HEK293 (cell line): ENCODE measurements at regions not wholly inside any gene's neighbourhood (a gene's known extent, or its start where the extent isn't known, plus 50 kb on each side); places are given as distances from the start of the nearest gene placed in this dataset.

Experiments
- CTCF ChIA-PET: fragments of 350-600 bp; formaldehyde crosslinking; extraction: SDS; loops from one replicate; lab custom pipeline; 2021; ENCODE audit warnings: antibody characterized with exemption; lab: Yijun Ruan, JAX
- POLR2A ChIA-PET: fragments of 300-600 bp; formaldehyde crosslinking; extraction: SDS; loops from one replicate; lab custom pipeline; 2020; ENCODE audit warnings: antibody characterized with exemption, inconsistent platforms; lab: Yijun Ruan, JAX
- H3K27ac ChIP-seq: fragments of 200-500 bp; sonication (Bioruptor generic); 2 replicates; pipeline ENCODE4 v1.5.1; 2014; ENCODE audit warnings: low read depth, low read length, control low read depth, inconsistent platforms; ENCODE audit errors: extremely low read depth
- H3K36me3 ChIP-seq, 2 experiments: fragments of 200-500 bp in 1 of 2; sonication (Bioruptor generic) in 1 of 2; 1 replicate in 1 of 2; 2 replicates in 1 of 2; pipeline ENCODE4 v1.5.1; 2014 to 2017; ENCODE audit warnings: inconsistent platforms in 2 of 2, low read length in 2 of 2; ENCODE audit not compliant: control insufficient read depth in 2 of 2, insufficient read depth in 1 of 2
- H3K4me1 ChIP-seq: fragments of 200-500 bp; sonication (Bioruptor generic); 2 replicates; pipeline ENCODE4 v1.5.1; 2014; ENCODE audit warnings: mild to moderate bottlenecking, low read length, inconsistent platforms; ENCODE audit not compliant: control insufficient read depth, insufficient read depth
- H3K4me3 ChIP-seq: 2 replicates; pipeline ENCODE4 v1.5.1; 2011; ENCODE audit warnings: low read depth, mild to moderate bottlenecking, control low read depth, low read length, moderate library complexity
- H3K9me3 ChIP-seq: fragments of 200-500 bp; sonication (Bioruptor generic); 2 replicates; pipeline ENCODE4 v1.5.1; 2014; ENCODE audit warnings: low read depth, low read length, inconsistent platforms; ENCODE audit not compliant: control insufficient read depth, insufficient read depth
- EGR2 ChIP-seq: fragments of 450-650 bp; formaldehyde crosslinking; IDR thresholded peaks from 2 replicates; pipeline ENCODE4 v1.5.1; 2016; ENCODE audit warnings: low read depth, missing biosample characterization, missing genetic modification characterization
- SCRT2 ChIP-seq: fragments of 450-650 bp; formaldehyde crosslinking; IDR thresholded peaks from 2 replicates; pipeline ENCODE4 v1.5.1; 2016; ENCODE audit warnings: missing biosample characterization, missing genetic modification characterization
- ZBTB21 ChIP-seq: fragments of 450-650 bp; formaldehyde crosslinking; IDR thresholded peaks from 2 replicates; pipeline ENCODE4 v1.5.1; 2017; ENCODE audit warnings: missing biosample characterization, missing genetic modification characterization
- ZNF114 ChIP-seq: fragments of 450-650 bp; formaldehyde crosslinking; IDR thresholded peaks from 2 replicates; pipeline ENCODE4 v1.5.0; 2017; ENCODE audit warnings: missing biosample characterization, missing genetic modification characterization
- ZNF202 ChIP-seq: fragments of 450-650 bp; formaldehyde crosslinking; IDR thresholded peaks from 2 replicates; pipeline ENCODE4 v1.5.1; 2016; ENCODE audit warnings: missing biosample characterization, missing genetic modification characterization, borderline replicate concordance
- ZNF341 ChIP-seq: fragments of 450-650 bp; formaldehyde crosslinking; IDR thresholded peaks from 2 replicates; pipeline ENCODE4; 2016; ENCODE audit warnings: low read depth, missing biosample characterization, missing genetic modification characterization
- ZNF354C ChIP-seq: fragments of 450-650 bp; formaldehyde crosslinking; IDR thresholded peaks from 2 replicates; pipeline ENCODE4 v1.5.1; 2016; ENCODE audit warnings: missing biosample characterization, missing genetic modification characterization, low read depth, borderline replicate concordance
- ZNF521 ChIP-seq: fragments of 450-650 bp; formaldehyde crosslinking; IDR thresholded peaks from 2 replicates; pipeline ENCODE4 v1.5.1; 2017; ENCODE audit warnings: missing biosample characterization, mild to moderate bottlenecking, missing genetic modification characterization
- ZNF529 ChIP-seq: fragments of 450-650 bp; formaldehyde crosslinking; IDR thresholded peaks from 2 replicates; pipeline ENCODE4 v1.5.1; 2017; ENCODE audit warnings: missing genetic modification characterization, missing biosample characterization; ENCODE audit not compliant: insufficient replicate concordance
- ZNF558 ChIP-seq: fragments of 450-650 bp; formaldehyde crosslinking; IDR thresholded peaks from 2 replicates; pipeline ENCODE4 v1.5.1; 2016; ENCODE audit warnings: missing biosample characterization, missing genetic modification characterization
- ZNF623 ChIP-seq: fragments of 450-650 bp; formaldehyde crosslinking; IDR thresholded peaks from 2 replicates; pipeline ENCODE4 v1.5.1; 2016; ENCODE audit warnings: missing biosample characterization, missing genetic modification characterization
- ZNF76 ChIP-seq: fragments of 450-650 bp; formaldehyde crosslinking; IDR thresholded peaks from 2 replicates; pipeline ENCODE4; 2016; ENCODE audit warnings: low read depth, missing biosample characterization, missing genetic modification characterization, borderline replicate concordance
- ZNF830 ChIP-seq: fragments of 450-650 bp; IDR thresholded peaks from 2 replicates; pipeline ENCODE4 v1.5.0; 2018; ENCODE audit warnings: missing biosample characterization, missing genetic modification characterization, low read depth, mild to moderate bottlenecking, moderate library complexity
- TF ChIP-seq, protein P1 (sequence below): fragments of 450-650 bp; formaldehyde crosslinking; IDR thresholded peaks from 2 replicates; pipeline ENCODE4 v1.5.1; 2016; ENCODE audit warnings: missing biosample characterization, missing genetic modification characterization
- TF ChIP-seq, protein P2 (sequence below): fragments of 450-650 bp; formaldehyde crosslinking; IDR thresholded peaks from 2 replicates; pipeline ENCODE4 v1.5.1; 2016; ENCODE audit warnings: missing biosample characterization, missing genetic modification characterization
- TF ChIP-seq, protein P3 (sequence below): fragments of 450-650 bp; formaldehyde crosslinking; IDR thresholded peaks from 2 replicates; pipeline ENCODE4 v1.5.1; 2016; ENCODE audit warnings: missing biosample characterization, missing genetic modification characterization
- TF ChIP-seq, protein P4 (sequence below): fragments of 450-650 bp; formaldehyde crosslinking; IDR thresholded peaks from 2 replicates; pipeline ENCODE4 v1.5.1; 2016; ENCODE audit warnings: missing biosample characterization, missing genetic modification characterization, borderline replicate concordance
- TF ChIP-seq, protein P5 (sequence below): fragments of 450-650 bp; formaldehyde crosslinking; IDR thresholded peaks from 2 replicates; pipeline ENCODE4 v1.5.1; 2016; ENCODE audit warnings: missing biosample characterization, missing genetic modification characterization
- TF ChIP-seq, protein P6 (sequence below): fragments of 450-650 bp; formaldehyde crosslinking; IDR thresholded peaks from 2 replicates; pipeline ENCODE4; 2016; ENCODE audit warnings: missing biosample characterization, missing genetic modification characterization

DNA sequence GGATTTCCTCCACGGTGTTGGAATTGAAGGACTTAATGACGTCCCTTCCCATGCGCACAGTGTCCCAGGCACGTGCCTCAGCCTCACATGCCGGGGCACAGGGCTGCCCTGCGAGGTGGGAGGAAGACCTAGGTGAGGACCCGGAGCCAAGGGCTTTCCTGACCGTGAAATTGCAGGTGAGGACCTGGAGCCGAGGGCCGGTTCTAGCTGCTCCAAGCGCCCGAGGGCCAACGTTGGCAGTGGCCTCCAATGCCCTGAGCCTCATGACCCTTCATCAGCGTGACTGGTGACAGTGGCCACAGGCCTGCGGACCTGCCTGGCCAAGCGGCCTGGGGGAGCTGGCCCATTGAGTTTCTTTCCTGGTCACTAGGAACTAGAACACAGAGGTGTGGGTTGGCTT is 338.2 kb upstream of the MYT1L start:
- no peaks in the 10 kb centered on the region for H3K4me1 ChIP-seq
- H3K9me3 ChIP-seq = no peaks in the 10 kb centered on the region
- POLR2A ChIA-PET = no interaction called here
- no peak for TF ChIP-seq ZNF529
- TF ChIP-seq, protein P1, sequence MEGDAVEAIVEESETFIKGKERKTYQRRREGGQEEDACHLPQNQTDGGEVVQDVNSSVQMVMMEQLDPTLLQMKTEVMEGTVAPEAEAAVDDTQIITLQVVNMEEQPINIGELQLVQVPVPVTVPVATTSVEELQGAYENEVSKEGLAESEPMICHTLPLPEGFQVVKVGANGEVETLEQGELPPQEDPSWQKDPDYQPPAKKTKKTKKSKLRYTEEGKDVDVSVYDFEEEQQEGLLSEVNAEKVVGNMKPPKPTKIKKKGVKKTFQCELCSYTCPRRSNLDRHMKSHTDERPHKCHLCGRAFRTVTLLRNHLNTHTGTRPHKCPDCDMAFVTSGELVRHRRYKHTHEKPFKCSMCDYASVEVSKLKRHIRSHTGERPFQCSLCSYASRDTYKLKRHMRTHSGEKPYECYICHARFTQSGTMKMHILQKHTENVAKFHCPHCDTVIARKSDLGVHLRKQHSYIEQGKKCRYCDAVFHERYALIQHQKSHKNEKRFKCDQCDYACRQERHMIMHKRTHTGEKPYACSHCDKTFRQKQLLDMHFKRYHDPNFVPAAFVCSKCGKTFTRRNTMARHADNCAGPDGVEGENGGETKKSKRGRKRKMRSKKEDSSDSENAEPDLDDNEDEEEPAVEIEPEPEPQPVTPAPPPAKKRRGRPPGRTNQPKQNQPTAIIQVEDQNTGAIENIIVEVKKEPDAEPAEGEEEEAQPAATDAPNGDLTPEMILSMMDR (tag by site-specific recombination) = no peak
- TF ChIP-seq ZNF341 (tag by site-specific recombination) = no peak
- TF ChIP-seq, all 188 proteins: peak for 0
- Histone ChIP-seq H3K4me3 (no peak overlapping the region), H3K36me3 (no peaks in the 10 kb centered on the region), H3K27ac (no peak overlapping the region)
- CTCF ChIA-PET = no interaction called here

DNA sequence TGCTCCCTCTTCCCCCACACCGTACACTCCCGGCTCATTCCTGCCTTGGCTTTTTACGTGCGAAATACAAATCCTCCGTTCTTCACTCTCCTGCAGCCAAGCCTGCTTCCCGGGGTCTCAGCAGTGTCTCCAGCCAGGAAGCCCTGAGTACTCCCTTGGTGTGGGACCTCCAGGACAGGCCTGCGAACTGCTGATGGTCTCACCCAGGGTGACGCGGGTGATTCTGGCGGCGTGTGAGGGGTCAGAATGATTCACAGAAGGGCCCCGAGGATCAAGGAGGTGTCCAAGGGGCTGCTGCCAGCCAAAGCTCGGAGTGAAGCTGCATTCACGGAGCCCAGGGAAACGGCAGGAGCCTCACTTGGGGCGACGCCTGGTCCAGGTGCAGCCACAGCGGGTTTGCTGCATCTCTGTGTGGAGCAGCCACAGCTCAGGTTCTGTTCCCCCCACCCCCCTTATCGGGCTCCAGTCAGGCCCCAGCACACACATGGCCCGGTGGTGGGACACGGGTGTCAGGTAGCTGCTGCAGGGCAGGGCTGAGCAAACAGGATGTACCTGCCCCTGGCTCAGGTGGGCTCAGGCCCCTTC is 337.7 kb upstream of the MYT1L start:
- no peak for TF ChIP-seq ZNF558 (tag by site-specific recombination)
- TF ChIP-seq, protein P2, sequence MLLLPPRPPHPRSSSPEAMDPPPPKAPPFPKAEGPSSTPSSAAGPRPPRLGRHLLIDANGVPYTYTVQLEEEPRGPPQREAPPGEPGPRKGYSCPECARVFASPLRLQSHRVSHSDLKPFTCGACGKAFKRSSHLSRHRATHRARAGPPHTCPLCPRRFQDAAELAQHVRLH = no peak
- no peak for TF ChIP-seq ZNF114 (tag by site-specific recombination)
- no peak for TF ChIP-seq ZNF623 (tag by site-specific recombination)
- POLR2A ChIA-PET = no interaction called here
- CTCF ChIA-PET = no interaction called here
- no peaks in the 10 kb centered on the region for H3K9me3 ChIP-seq
- H3K36me3 ChIP-seq = no peaks in the 10 kb centered on the region
- no peak overlapping the region for H3K4me3 ChIP-seq
- H3K27ac ChIP-seq = no peak overlapping the region
- no peaks in the 10 kb centered on the region for H3K4me1 ChIP-seq

DNA sequence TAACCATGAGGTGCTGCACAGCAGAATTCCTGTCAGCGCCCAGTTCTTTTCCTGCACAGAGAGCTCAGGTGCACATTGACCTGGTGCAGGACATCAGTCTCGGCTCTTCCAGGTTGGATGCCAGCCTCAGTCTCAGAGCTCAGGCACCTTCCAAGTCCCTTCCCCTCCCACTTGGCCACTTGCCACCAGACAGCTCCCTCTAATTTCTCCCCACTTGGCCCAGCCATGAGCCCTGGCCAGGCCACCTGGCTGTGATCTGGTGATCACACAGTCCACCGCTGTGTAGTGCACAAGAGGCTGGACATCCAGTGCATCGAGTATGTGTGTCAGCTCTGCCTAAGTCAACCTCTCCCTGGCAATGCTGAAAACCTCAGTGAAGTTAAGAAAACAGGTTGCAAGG is 336.6 kb upstream of the MYT1L start:
- no peaks in the 10 kb centered on the region for H3K36me3 ChIP-seq
- no peaks in the 10 kb centered on the region for H3K4me1 ChIP-seq
- no peaks in the 10 kb centered on the region for H3K9me3 ChIP-seq
- no peak overlapping the region for H3K4me3 ChIP-seq
- TF ChIP-seq, protein P1 (tag by site-specific recombination) = no peak
- TF ChIP-seq, protein P3, sequence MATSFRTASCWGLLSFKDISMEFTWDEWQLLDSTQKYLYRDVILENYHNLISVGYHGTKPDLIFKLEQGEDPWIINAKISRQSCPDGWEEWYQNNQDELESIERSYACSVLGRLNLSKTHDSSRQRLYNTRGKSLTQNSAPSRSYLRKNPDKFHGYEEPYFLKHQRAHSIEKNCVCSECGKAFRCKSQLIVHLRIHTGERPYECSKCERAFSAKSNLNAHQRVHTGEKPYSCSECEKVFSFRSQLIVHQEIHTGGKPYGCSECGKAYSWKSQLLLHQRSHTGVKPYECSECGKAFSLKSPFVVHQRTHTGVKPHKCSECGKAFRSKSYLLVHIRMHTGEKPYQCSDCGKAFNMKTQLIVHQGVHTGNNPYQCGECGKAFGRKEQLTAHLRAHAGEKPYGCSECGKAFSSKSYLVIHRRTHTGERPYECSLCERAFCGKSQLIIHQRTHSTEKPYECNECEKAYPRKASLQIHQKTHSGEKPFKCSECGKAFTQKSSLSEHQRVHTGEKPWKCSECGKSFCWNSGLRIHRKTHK = no peak
- TF ChIP-seq ZNF521 (tag by site-specific recombination) (no peak), ZNF830 (tag by site-specific recombination) (no peak), ZNF202 (tag by site-specific recombination) (no peak), SCRT2 (no peak), EGR2 (tag by site-specific recombination) (no peak), ZNF76 (no peak), ZNF354C (tag by site-specific recombination) (no peak), ZBTB21 (tag by site-specific recombination) (no peak)
- TF ChIP-seq, protein P4, sequence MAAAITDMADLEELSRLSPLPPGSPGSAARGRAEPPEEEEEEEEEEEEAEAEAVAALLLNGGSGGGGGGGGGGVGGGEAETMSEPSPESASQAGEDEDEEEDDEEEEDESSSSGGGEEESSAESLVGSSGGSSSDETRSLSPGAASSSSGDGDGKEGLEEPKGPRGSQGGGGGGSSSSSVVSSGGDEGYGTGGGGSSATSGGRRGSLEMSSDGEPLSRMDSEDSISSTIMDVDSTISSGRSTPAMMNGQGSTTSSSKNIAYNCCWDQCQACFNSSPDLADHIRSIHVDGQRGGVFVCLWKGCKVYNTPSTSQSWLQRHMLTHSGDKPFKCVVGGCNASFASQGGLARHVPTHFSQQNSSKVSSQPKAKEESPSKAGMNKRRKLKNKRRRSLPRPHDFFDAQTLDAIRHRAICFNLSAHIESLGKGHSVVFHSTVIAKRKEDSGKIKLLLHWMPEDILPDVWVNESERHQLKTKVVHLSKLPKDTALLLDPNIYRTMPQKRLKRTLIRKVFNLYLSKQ = no peak
- TF ChIP-seq, protein P5, sequence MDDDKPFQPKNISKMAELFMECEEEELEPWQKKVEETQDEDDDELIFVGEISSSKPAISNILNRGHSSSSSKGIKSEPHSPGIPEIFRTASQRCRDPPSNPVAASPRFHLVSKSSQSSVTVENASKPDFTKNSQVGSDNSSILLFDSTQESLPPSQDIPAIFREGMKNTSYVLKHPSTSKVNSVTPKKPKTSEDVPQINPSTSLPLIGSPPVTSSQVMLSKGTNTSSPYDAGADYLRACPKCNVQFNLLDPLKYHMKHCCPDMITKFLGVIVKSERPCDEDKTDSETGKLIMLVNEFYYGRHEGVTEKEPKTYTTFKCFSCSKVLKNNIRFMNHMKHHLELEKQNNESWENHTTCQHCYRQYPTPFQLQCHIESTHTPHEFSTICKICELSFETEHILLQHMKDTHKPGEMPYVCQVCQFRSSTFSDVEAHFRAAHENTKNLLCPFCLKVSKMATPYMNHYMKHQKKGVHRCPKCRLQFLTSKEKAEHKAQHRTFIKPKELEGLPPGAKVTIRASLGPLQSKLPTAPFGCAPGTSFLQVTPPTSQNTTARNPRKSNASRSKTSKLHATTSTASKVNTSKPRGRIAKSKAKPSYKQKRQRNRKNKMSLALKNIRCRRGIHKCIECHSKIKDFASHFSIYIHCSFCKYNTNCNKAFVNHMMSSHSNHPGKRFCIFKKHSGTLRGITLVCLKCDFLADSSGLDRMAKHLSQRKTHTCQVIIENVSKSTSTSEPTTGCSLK = no peak
- TF ChIP-seq, protein P6, sequence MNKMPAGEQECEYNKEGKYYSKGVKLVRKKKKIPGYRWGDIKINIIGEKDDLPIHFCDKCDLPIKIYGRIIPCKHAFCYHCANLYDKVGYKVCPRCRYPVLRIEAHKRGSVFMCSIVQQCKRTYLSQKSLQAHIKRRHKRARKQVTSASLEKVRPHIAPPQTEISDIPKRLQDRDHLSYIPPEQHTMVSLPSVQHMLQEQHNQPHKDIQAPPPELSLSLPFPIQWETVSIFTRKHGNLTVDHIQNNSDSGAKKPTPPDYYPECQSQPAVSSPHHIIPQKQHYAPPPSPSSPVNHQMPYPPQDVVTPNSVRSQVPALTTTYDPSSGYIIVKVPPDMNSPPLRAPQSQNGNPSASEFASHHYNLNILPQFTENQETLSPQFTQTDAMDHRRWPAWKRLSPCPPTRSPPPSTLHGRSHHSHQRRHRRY = no peak
- H3K27ac ChIP-seq = no peak overlapping the region
- CTCF ChIA-PET = no interaction called here
- POLR2A ChIA-PET = no interaction called here
